NCI-H345 treated with DMSO at 0.1 percent for 48 hours (cell line): ENCODE measurements at regions not wholly inside any gene's neighbourhood (a gene's known extent, or its start where the extent isn't known, plus 50 kb on each side); places are given as distances from the start of the nearest gene placed in this dataset.
"Not testable (repeated sequence)": the region's sequence is repeated elsewhere in the genome, so short reads cannot be mapped to it uniquely, and the experiment has no call there.

Experiments used
- DNase-seq: peaks from one replicate; lab custom pipeline; 2025; ENCODE audit not compliant: unreplicated experiment; lab: John Stamatoyannopoulos, UW

- no peak for DNase-seq
Measured at GRCh38 chr18:29741461-29741860, 1301.1 kb downstream of the DSC3 start.

- no peak for DNase-seq
Measured at GRCh38 chr18:29737620-29738019, 1304.9 kb downstream of the DSC3 start.

GRCh38 chr18:29737190-29737589, 1305.4 kb downstream of the DSC3 start:
- no peak for DNase-seq

GRCh38 chr18:29730073-29730472, 1312.5 kb downstream of the DSC3 start:
- no peak for DNase-seq

- DNase-seq, result no peak
Measured at GRCh38 chr18:29726646-29727045, 1315.9 kb downstream of the DSC3 start.

- DNase-seq, result not testable (repeated sequence)
Measured at GRCh38 chr18:29723486-29723885, 1319.1 kb downstream of the DSC3 start.

DNA sequence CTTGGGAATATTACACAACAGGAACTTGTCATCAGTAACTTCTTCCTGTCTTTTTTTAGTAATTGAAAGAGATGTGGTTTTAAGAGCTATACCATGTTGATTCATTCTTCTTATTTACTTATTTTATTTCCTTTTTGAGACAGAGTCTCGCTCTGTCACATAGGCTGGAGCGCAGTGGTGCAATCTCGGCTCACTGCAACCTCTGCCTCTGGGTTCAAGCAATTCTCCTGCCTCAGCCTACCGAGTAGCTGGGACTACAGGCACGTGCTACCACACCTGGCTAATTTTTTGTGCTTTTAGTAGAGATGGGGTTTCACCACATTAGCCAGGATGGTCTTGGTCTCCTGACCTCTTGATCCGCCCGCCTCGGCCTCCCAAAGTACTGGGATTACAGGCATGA, 1326.6 kb downstream of the DSC3 start:
- not testable (repeated sequence) for DNase-seq

DNA sequence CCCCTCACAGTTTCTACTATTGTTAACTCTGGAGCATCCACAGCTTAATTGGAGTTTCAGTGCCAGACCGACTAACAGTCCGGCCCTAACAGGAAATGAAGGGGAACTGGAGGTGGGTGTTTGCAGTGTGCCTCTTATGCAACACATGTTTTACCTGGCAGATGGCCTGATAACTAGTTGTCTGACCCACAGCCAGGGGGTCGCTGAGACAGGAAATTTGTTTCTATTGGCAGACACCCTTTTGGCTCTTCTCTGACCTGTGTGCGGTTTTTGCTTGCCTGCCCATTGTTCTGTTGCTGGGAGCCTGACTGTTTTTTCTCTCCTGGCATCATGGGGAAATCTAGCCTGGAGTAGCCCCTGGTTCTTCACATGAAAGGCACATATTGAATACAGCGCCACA, 1329.8 kb downstream of the DSC3 start:
- no peak for DNase-seq

DNA sequence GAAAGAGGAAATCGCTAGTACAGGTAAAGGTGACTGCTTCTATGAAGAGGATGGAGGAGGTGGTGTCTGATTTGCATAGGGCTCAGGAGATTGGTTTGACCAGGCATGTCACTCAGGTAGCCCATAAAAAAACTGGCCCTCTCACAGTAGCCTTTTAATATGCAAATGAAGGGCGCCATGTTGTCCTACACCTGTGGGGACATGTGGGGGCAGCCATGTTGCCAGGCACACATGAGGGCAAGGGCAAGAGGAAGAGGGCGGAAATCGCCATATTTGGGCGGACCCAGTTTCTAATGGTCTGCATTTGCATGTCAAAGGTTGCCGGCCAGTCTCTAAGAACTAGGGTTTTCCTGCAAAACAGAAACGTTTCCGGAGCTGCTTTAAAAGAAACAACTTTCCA, 1330.6 kb downstream of the DSC3 start:
- DNase-seq, result no peak

- DNase-seq, result no peak
Measured at GRCh38 chr18:29693334-29693733, 1349.2 kb downstream of the DSC3 start.

DNA sequence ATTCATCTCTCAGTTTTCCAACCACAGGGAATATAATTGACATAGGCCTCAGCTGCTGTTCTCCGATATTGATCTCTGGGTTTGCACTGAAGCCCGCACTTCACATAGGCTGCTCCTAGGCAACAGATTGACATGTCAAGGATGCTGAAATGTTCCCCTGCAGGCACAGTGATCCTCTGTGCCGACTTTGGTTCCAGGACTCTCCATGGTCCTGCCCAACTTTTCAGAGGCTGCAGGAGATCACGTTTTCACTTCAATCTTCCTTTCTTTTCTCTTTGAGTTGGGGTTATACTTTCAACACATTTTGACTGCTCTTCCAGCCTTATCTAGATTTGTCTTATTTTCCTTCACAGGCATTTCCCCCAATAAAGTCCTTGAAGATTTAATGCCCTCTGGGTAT, 1361.0 kb downstream of the DSC3 start:
- no peak for DNase-seq

GRCh38 chr18:29664278-29665036, 1378.1 kb downstream of the DSC3 start:
- DNase-seq, result no peak

DNA sequence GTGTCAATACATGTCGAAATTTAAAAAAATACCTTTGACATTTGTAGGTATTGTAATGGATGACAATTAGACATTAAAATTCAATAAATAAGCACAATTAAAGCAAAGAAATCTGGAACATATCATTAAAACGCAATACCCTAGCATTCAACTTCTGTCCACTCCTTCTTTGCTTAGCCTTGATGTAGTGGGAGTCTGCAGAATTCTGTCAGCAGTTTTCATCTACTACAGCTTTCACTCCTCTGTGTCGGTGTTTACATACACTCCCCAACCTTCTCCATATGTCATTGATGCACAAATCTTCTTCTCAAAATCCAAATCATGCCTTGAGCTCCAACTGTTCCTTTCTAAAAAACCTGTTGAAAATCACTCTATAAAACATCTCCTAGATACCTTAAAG, 1380.6 kb downstream of the DSC3 start:
- DNase-seq, result no peak

DNA sequence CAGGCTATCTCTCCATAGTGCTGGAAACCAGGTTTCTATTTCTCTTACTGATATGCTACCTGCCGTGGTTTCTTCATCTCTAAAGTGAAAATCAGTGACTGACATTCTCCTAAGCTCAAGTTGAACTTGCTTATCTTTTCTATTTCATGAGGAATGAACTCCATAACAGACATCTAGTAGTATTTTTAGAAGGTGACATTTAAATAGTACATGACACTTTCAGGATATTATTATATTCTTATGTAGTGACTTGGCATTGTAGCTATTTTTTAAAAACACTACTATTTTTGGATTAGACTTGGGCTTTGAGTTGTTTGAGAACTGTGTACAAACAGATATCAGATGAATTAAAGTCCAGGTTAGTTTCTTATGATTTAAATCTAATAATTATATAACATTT, 1381.8 kb downstream of the DSC3 start:
- no peak for DNase-seq

GRCh38 chr18:29653671-29654215, 1388.8 kb downstream of the DSC3 start:
- DNase-seq, result no peak

DNA sequence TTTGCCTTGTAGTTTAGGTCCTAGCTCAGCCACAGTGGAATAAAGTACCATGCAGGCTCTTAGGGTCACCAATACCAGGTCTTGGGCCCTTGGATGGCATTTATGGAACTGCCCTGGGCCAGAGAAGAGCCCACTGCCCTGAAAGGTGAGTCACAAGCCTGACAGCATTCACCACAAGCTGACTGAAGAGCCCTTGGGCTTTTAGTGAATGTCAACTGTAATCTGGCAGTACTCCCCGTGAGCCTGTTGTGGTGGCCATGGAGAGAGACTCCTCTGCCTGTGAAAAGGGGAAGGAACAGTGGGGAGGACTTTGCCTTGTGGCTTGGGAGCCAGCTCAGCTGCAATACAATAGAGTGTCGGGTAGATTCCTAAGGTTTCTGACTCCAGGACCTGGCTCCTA, 1389.7 kb downstream of the DSC3 start:
- DNase-seq, result no peak

DNA sequence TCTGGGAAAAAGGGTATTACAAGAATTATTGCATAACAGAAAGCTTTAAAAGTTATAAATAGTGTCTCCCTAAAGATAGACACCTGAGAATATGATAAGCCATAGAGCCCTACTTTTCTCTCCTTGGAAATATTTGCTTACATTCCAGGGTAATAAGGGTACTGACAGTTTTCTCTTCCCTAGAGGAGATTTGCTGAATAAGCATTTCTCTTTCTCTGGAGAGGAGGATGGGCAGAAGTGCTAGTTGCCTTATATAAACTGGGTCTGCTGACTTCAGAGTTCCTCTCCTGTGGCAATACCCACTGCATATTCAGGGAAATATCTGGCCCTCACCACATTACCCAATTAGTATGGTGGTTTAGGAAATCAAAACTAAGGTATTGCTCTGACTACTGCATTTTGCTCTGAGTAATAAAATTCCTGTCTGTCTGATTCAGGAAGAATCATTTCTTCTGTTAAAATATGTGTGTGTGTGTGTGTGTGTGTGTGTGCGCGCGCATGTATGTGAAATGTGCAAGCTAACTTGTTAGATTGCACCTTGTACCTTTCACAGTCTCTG, 1391.3 kb downstream of the DSC3 start:
- DNase-seq, result no peak

DNA sequence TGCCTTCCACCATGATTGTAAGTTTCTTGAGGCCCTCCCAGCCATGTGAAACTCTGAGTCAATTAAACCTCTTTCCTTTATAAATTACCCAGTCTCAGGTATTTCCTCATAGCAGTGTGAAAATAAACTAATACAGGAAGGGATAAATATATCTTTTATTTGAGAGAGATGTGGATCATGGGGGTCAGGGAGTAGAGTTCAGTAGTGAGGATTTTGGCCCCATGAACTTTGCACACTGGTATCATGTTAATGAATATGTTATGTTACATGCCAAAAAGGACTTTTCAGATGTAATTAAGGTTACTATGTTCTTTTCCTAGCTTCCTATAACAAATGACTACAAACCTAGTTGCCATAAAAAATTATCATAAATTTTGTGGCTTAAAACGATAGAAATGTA, 1393.7 kb downstream of the DSC3 start:
- DNase-seq, result no peak

GRCh38 chr18:29647700-29648099, 1394.8 kb downstream of the DSC3 start:
- DNase-seq, result no peak

DNA sequence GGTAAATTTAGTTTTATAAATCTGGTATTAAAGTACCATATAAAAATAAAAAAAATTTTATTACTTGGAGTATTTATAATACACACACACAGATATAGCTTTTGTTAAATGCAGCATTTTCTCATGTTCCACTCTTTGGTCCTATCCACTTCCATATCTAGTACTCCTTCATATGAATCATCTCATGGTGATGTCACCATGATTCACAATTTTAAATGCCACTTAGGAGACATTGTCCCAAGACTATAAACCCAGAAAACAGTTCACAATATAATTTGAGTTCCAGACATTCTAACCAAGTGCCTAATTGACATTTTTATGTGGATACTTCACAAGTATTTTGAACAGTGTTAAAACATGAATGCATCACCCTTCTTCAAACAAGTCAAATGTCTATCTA, 1398.3 kb downstream of the DSC3 start:
- DNase-seq, result no peak

- no peak for DNase-seq
Measured at GRCh38 chr18:29629493-29630036, 1413.0 kb downstream of the DSC3 start.

GRCh38 chr18:29626094-29626493, 1416.4 kb downstream of the DSC3 start:
- no peak for DNase-seq
